Epithelial cell of esophagus (primary cell): ENCODE measurements at regions not wholly inside any gene's neighbourhood (a gene's known extent, or its start where the extent isn't known, plus 50 kb on each side); places are given as distances from the start of the nearest gene placed in this dataset.

Experiments used
- DNase-seq: peaks from one replicate; pipeline ENCODE4 v3.0.0; 2010; ENCODE audit warnings: low read depth
- H3K4me3 ChIP-seq: 2 replicates; pipeline ENCODE4 v1.5.1; 2011; ENCODE audit warnings: mild to moderate bottlenecking, low read length, control low read depth
- TF ChIP-seq, protein P1 (sequence below): IDR thresholded peaks from 2 replicates; pipeline ENCODE4 v1.5.1; 2011; ENCODE audit warnings: low read depth, mild to moderate bottlenecking, low read length, control low read depth, inconsistent platforms; ENCODE audit not compliant: insufficient read depth; ENCODE audit errors: missing control alignments

DNA sequence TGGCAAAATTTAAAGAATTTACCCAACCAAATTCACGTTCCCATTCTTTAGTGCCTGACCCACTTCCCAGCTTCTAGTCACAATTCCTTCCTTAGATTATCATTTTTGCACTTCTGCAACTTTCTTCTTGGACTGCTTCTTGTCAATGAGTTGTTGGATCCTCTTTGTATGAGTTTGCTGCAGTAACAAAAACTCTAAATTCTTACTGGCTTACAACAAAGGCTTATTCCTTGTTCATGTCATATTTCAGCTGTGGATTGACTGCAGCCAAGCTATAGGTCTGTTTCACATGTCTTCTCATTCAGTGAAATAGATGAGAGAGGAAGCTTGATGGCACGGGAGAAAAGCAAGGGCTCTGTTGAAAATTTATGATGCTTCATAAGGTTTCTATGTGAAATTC lies 50.4 kb upstream of the TGFBR2 start:
- DNase-seq: no peak
- TF ChIP-seq, protein P1, sequence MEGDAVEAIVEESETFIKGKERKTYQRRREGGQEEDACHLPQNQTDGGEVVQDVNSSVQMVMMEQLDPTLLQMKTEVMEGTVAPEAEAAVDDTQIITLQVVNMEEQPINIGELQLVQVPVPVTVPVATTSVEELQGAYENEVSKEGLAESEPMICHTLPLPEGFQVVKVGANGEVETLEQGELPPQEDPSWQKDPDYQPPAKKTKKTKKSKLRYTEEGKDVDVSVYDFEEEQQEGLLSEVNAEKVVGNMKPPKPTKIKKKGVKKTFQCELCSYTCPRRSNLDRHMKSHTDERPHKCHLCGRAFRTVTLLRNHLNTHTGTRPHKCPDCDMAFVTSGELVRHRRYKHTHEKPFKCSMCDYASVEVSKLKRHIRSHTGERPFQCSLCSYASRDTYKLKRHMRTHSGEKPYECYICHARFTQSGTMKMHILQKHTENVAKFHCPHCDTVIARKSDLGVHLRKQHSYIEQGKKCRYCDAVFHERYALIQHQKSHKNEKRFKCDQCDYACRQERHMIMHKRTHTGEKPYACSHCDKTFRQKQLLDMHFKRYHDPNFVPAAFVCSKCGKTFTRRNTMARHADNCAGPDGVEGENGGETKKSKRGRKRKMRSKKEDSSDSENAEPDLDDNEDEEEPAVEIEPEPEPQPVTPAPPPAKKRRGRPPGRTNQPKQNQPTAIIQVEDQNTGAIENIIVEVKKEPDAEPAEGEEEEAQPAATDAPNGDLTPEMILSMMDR: no peak

More for the DNA sequence above, 50.4 kb upstream of the TGFBR2 start:
- H3K4me3 ChIP-seq: no peak overlapping the region
